Stimulated activated CD8-positive, alpha-beta memory T cell treated with anti-CD3 and anti-CD28 coated beads, Interleukin-12 subunit alpha, Interleukin-12 subunit beta, amount 100 ng/mL, for 1 hour (primary cell): ENCODE measurements at regions not wholly inside any gene's neighbourhood (a gene's known extent, or its start where the extent isn't known, plus 50 kb on each side); places are given as distances from the start of the nearest gene placed in this dataset.
"Not testable (repeated sequence)": the region's sequence is repeated elsewhere in the genome, so short reads cannot be mapped to it uniquely, and the experiment has no call there.

ENCODE experiments used
- DNase-seq: peaks from one replicate; pipeline ENCODE4 v3.0.0-alpha.2; 2020; ENCODE audit warnings: low read depth

DNA sequence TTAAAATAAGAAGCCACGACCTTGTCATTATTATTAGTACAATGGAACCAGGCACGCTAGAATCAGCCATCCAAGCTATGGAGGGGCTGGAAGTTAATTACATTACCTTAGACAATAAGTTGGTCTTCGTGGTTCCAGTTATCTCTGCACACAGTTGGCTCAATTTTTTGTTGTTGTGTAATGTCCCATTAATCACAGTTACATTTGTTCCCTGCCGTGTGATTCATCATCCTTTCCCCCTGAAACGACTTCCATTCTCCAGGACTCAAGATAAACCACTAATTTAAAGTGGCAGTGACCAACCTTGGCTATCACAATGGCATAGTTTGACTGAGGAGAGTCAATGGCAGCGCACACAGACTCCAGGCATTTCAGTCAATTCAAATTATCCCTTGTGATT lies 905.0 kb downstream of the RAB28 start:
- DNase-seq, result no peak

DNA sequence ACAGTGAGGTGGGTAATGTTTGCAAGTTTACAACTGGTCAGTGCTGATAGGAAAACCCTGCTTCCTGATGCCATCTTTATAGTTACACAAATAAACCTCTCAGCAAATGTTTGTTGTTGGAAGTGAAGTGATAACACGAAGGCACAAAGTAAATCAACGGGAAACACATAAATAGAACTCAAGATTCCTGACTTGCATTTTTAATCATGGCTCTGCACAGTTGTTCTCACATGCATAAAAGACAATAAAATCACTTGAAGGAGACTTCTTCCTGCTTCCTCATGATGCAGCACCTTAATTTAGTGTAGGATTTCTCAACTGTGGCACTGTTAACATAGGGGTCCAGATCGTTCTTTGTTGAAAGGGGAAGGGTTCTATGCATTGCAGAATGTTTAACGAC lies 907.7 kb downstream of the RAB28 start:
- no peak for DNase-seq

- DNase-seq, result no peak
Observed at GRCh38 chr4:12573716-12574115, 910.4 kb downstream of the RAB28 start.

GRCh38 chr4:12562476-12563140 lies 921.5 kb downstream of the RAB28 start:
- no peak for DNase-seq

- no peak for DNase-seq
Observed at GRCh38 chr4:12562021-12562420, 922.1 kb downstream of the RAB28 start.

GRCh38 chr4:12555011-12555410 lies 929.1 kb downstream of the RAB28 start:
- DNase-seq, result no peak

DNA sequence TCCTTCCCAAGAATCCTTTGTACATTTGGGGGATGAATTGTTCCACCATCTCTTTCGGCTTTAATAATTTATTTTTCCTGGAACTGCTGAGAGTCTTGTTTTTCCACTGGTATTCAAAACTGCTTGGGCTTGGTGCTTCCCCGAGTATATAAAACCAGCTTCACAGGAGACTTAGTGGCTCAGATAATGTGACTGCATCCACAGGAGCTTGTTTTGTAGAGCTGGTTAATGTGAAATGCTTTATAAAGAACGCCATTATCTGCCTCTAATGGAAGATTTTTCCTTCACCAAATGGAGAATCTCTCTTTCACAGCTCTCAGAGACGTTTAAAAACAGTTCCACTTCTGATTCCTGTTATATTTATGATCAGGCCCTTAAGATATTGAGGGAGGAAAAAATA lies 935.5 kb downstream of the RAB28 start:
- no peak for DNase-seq

DNA sequence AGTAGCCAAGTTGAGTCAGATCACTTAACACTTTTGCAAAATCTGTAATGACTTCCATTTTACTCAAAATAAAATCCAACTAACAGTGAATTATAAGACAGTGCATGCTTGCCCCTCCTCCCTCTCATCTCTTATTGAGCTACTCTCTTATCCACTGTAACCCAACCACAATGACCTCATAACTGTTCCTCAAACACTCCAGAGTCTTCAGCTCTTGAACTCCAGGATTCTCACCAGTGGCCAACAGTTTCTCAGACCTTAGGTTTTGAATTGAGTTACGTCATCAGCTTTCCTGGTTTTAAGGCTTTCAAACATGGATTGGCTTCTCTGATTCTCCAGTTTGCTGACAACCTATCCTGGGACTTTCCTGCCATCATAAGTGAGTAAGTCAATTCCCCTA lies 938.3 kb downstream of the RAB28 start:
- DNase-seq, result no peak

DNA sequence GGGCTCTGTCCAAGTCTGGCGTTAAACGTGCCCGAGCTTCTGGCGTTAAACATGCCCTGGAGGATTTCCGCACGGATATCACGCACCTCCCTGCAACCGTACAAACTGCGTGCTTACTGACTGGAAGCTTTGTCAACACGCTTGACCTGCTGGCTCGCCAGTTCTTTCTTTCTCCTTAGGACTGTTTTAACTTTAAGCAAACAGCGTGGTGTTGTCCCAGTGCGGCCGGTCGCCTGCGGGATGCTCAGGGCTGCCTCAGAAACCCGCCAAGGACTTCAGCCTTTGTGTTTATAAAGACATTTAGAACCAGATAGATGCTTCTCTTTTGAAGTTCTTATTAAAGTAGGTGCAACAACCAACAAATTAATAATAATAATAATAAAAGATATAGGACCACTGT lies 946.0 kb downstream of the RAB28 start:
- DNase-seq, result no peak

GRCh38 chr4:12534684-12535083 lies 949.5 kb downstream of the RAB28 start:
- no peak for DNase-seq

DNA sequence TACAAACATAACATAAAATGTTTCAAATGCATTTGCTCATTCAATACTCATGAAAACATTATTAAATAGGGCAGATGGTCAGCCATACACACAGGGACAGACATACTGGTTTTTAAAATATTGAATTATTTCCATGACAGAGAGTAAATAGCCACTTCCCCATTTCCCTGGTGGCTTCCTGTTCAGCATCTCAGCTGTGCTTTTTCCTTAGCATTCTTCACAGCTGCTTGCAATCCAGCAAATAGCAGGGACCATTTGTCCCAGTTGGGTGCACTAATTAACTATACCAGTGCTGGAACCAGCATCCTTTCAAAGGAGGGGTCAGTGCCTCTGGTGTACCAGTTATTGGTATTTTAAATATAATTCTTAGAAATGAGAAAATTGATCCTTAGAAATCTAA lies 964.7 kb downstream of the RAB28 start:
- DNase-seq, result no peak

- DNase-seq, result no peak
Observed at GRCh38 chr4:12507868-12508481, 976.2 kb downstream of the RAB28 start.

DNA sequence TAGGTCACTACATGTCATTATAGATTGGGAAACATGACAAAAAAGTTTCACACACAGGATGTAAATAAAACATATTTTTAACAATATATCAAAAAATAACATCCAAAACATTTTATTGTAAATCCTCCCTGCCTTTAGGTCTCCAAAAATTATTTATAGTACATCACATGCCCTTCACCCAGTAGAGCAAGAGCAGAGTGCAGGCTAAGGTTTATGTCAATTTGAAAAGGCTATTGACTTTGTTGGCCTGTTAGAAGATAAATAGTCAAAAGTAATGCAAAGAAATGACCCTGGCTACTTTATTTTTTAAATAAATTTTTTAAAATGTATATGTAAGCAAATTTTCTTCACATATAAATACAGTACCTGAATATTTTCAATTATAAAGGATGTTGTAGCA lies 983.7 kb downstream of the RAB28 start:
- no peak for DNase-seq

DNA sequence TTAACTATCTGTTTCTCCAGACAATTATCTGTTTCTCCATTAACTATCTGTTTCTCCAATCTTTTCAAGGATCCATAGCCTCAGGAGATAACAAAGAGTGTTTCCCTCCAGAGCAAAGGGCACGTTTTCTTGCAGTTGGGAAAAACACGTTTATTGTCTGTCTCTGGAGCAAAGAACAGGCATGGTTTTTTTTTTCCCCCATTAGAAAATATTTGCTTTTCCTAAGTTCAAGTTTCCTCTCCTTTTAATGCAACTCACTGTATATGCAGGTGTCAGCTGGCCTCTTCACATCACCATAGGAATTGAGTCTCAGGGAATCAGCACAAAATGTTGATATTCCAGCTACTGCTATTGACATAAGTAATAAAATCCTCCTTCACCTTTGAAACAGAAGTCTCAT lies 984.4 kb downstream of the RAB28 start:
- DNase-seq, result no peak

GRCh38 chr4:12495211-12495610 lies 988.9 kb downstream of the RAB28 start:
- DNase-seq, result no peak

- DNase-seq, result no peak
Observed at GRCh38 chr4:12492730-12493393, 991.3 kb downstream of the RAB28 start.

- no peak for DNase-seq
Observed at GRCh38 chr4:12488672-12489071, 995.5 kb downstream of the RAB28 start.

DNA sequence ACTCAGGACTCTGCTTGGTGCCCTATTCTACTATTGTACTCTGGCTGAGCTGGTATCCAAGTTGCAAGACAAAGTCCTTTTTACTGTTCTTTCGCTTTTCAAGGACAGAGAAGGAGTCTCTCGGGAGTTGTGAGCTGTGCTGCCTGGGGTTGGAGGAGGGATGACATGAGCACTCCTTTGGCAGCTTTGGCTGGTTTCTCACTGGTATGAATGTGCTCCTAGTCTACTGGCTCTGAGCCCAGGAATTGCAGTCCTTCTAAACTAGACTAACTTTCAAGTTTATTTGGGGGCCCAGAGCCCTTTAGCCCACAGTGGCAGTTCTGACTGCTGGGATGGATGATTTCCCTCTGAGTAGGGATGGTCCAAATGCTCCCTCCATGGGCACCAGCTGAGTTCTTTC lies 997.1 kb downstream of the RAB28 start:
- DNase-seq, result no peak

GRCh38 chr4:12472087-12472486 lies 1012.1 kb downstream of the RAB28 start:
- DNase-seq, result no peak

DNA sequence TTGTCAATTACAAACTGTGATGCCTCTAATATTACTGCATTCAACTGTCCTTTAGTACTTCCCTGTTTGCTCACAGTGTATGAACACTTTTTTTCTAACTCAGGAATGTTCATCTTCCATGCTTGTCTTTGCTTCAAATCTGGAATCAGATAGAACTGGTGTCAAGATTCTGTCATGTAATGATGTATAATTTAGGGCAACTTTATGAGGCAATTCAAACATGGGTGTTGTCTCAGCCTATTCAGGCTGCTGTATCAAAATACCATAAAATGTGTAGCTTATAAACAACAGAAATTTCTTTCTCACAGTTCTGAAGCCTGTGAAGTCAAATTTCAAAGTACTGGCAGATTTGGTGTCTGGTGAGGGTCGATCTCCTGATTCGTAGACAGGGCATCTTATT lies 1012.9 kb downstream of the RAB28 start:
- DNase-seq, result no peak

GRCh38 chr4:12461576-12461975 lies 1022.6 kb downstream of the RAB28 start:
- not testable (repeated sequence) for DNase-seq

GRCh38 chr4:12459126-12459525 lies 1025.0 kb downstream of the RAB28 start:
- no peak for DNase-seq

DNA sequence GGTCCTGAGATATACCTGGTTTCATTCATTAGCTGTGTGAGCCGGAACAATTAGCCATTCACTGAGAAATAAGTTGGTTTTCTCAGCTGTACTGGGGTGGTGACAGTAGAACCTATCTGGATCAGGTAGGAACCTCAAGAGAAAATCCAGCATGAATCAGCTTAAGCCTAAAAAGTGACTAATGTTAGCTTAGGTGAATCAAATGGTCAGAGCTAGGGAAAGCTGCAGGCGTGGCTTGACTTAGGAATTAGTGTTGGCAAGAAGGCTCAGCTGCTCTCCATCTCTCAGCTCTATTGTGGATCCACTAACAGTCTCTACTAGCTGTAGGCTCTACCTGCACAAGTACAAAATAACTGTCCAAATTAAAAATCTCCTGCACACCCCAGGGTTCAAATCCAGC lies 1025.5 kb downstream of the RAB28 start:
- DNase-seq, result no peak

DNA sequence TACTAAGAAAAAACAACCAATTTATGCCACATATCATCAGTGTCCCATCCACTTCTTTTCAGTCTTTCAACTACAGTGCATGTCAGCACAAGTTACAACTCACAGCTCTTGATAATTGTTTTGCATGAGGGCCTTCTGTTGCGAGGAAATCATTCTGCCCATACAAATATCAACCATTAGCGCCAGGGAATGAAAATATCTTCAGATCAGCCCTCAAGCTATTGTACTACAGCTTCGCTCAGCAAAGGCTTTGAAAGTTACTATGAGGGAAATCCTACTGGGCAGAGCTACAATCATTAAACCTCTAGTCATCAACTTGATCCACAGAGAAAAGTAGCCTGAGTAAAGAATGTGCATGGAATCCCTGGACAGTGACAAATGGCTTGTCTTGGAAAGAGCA lies 1023.6 kb upstream of the HS3ST1 start:
- DNase-seq, result no peak
